Kidney tubule cell (primary cell): ENCODE measurements at regions not wholly inside any gene's neighbourhood (a gene's known extent, or its start where the extent isn't known, plus 50 kb on each side); places are given as distances from the start of the nearest gene placed in this dataset.
"Not testable (repeated sequence)": the region's sequence is repeated elsewhere in the genome, so short reads cannot be mapped to it uniquely, and the experiment has no call there.

ENCODE experiments used
- DNase-seq: peaks from one replicate; pipeline ENCODE4 v3.0.0-alpha.2; 2018; ENCODE audit warnings: low spot score

- no peak for DNase-seq
Observed at GRCh38 chr16:80121522-80121909, 419.3 kb upstream of the DYNLRB2 start.

- DNase-seq, result no peak
Observed at GRCh38 chr16:80120899-80121521, 419.8 kb upstream of the DYNLRB2 start.

GRCh38 chr16:80117556-80118130 lies 423.1 kb upstream of the DYNLRB2 start:
- DNase-seq, result no peak

GRCh38 chr16:80116711-80117110 lies 424.1 kb upstream of the DYNLRB2 start:
- no peak for DNase-seq

GRCh38 chr16:80114699-80115098 lies 426.1 kb upstream of the DYNLRB2 start:
- peak; percentile 4 for DNase-seq

- no peak for DNase-seq
Observed at GRCh38 chr16:80113873-80114574, 426.8 kb upstream of the DYNLRB2 start.

GRCh38 chr16:80109581-80109980 lies 431.2 kb upstream of the DYNLRB2 start:
- DNase-seq, result no peak

GRCh38 chr16:80107900-80108299 lies 432.9 kb upstream of the DYNLRB2 start:
- peak; percentile 69 for DNase-seq

- no peak for DNase-seq
Observed at GRCh38 chr16:80105751-80106150, 435.0 kb upstream of the DYNLRB2 start.

- peak; percentile 80 for DNase-seq
Observed at GRCh38 chr16:80105160-80105559, 435.6 kb upstream of the DYNLRB2 start.

- DNase-seq, result no peak
Observed at GRCh38 chr16:80104401-80104800, 436.4 kb upstream of the DYNLRB2 start.

GRCh38 chr16:80103463-80103862 lies 437.3 kb upstream of the DYNLRB2 start:
- DNase-seq, result no peak

- DNase-seq, result no peak
Observed at GRCh38 chr16:80100846-80101451, 439.8 kb upstream of the DYNLRB2 start.

GRCh38 chr16:80100186-80100585 lies 440.6 kb upstream of the DYNLRB2 start:
- DNase-seq, result peak; percentile 56

- no peak for DNase-seq
Observed at GRCh38 chr16:80097098-80097497, 443.7 kb upstream of the DYNLRB2 start.

- DNase-seq, result no peak
Observed at GRCh38 chr16:80092681-80093080, 448.1 kb upstream of the DYNLRB2 start.

- not testable (repeated sequence) for DNase-seq
Observed at GRCh38 chr16:80091453-80091852, 449.3 kb upstream of the DYNLRB2 start.

- DNase-seq, result peak; percentile 52
Observed at GRCh38 chr16:80085606-80086005, 455.2 kb upstream of the DYNLRB2 start.

GRCh38 chr16:80084614-80085013 lies 456.2 kb upstream of the DYNLRB2 start:
- peak; percentile 82 for DNase-seq

GRCh38 chr16:80084163-80084562 lies 456.6 kb upstream of the DYNLRB2 start:
- no peak for DNase-seq

GRCh38 chr16:80082906-80083305 lies 457.9 kb upstream of the DYNLRB2 start:
- no peak for DNase-seq

GRCh38 chr16:80081846-80082245 lies 458.9 kb upstream of the DYNLRB2 start:
- no peak for DNase-seq

GRCh38 chr16:80080287-80080851 lies 460.4 kb upstream of the DYNLRB2 start:
- DNase-seq, result no peak
